Keratinocyte (primary cell): ENCODE measurements at regions not wholly inside any gene's neighbourhood (a gene's known extent, or its start where the extent isn't known, plus 50 kb on each side); places are given as distances from the start of the nearest gene placed in this dataset.

Experiments
- DNase-seq: peaks from one replicate; pipeline ENCODE4 v3.0.0-alpha.2; 2011; ENCODE audit warnings: low read depth, missing footprints, low spot score
- FAIRE-seq: peaks from 2 replicates; lab custom pipeline; 2011; peaks lifted over from hg19 to GRCh38; lab: Jason Lieb, UNC
- H2AFZ ChIP-seq: 2 replicates; pipeline ENCODE4 v1.6.0; 2012; ENCODE audit warnings: low read length, control low read depth, inconsistent platforms; ENCODE audit not compliant: control insufficient read depth
- H3K27ac ChIP-seq: 2 replicates; pipeline ENCODE4 v1.5.1; 2011; ENCODE audit warnings: low read length; ENCODE audit not compliant: control insufficient read depth, insufficient read depth
- H3K27me3 ChIP-seq: 3 replicates; pipeline ENCODE4 v1.6.0; 2011; ENCODE audit warnings: low read length; ENCODE audit not compliant: control insufficient read depth, insufficient read depth; ENCODE audit errors: extremely low read depth
- H3K36me3 ChIP-seq, 2 experiments: 2 replicates in 1 of 2; 3 replicates in 1 of 2; pipeline ENCODE4 v1.5.1; 2011; ENCODE audit warnings: low read length in 2 of 2, mild to moderate bottlenecking in 1 of 2; ENCODE audit not compliant: control insufficient read depth in 2 of 2, insufficient read depth in 2 of 2; ENCODE audit errors: extremely low read depth in 1 of 2
- H3K4me1 ChIP-seq: 3 replicates; pipeline ENCODE4 v1.5.1; 2011; ENCODE audit warnings: low read length; ENCODE audit not compliant: control insufficient read depth, insufficient read depth; ENCODE audit errors: extremely low read depth
- H3K4me2 ChIP-seq: 3 replicates; pipeline ENCODE4 v1.6.0; 2011; ENCODE audit warnings: low read depth, low read length; ENCODE audit not compliant: control insufficient read depth, insufficient read depth; ENCODE audit errors: extremely low read depth
- H3K4me3 ChIP-seq, 3 experiments: fragments of 200-600 bp in 1 of 3; sonication (generic) in 1 of 3; 2 replicates in 2 of 3; 3 replicates in 1 of 3; pipeline ENCODE4 v1.5.1; 2011 to 2016; ENCODE audit warnings: low read length in 3 of 3, mild to moderate bottlenecking in 3 of 3, control low read depth in 2 of 3, inconsistent platforms in 1 of 3, low read depth in 1 of 3, mixed read lengths in 1 of 3, mixed run types in 1 of 3, moderate library complexity in 1 of 3; ENCODE audit not compliant: control insufficient read depth in 2 of 3, insufficient read depth in 2 of 3; ENCODE audit errors: extremely low read depth in 1 of 3
- H3K79me2 ChIP-seq: 2 replicates; pipeline ENCODE4 v1.6.0; 2012; ENCODE audit warnings: low read length; ENCODE audit not compliant: control insufficient read depth, insufficient read depth
- H3K9ac ChIP-seq: 3 replicates; pipeline ENCODE4 v1.6.0; 2011; ENCODE audit warnings: low read length; ENCODE audit not compliant: control insufficient read depth, insufficient read depth; ENCODE audit errors: extremely low read depth
- H3K9me1 ChIP-seq: 3 replicates; pipeline ENCODE4 v1.6.0; 2011; ENCODE audit warnings: low read length; ENCODE audit not compliant: control insufficient read depth, insufficient read depth; ENCODE audit errors: extremely low read depth
- H3K9me3 ChIP-seq: 2 replicates; pipeline ENCODE4 v1.5.1; 2012; ENCODE audit warnings: low read depth, low read length; ENCODE audit not compliant: control insufficient read depth
- H4K20me1 ChIP-seq: 3 replicates; pipeline ENCODE4 v1.6.0; 2011; ENCODE audit warnings: low read length; ENCODE audit not compliant: control insufficient read depth, insufficient read depth; ENCODE audit errors: extremely low read depth
- CTCF ChIP-seq, 3 experiments: IDR thresholded peaks in 1 of 3; conservative IDR thresholded peaks in 1 of 3; optimal IDR thresholded peaks in 1 of 3; 2 replicates in 2 of 3; 3 replicates in 1 of 3; pipeline versions ENCODE3 to v1.5.1; 2011; ENCODE audit warnings: low read length in 3 of 3, mild to moderate bottlenecking in 3 of 3, moderate library complexity in 2 of 3, control low read depth in 1 of 3, inconsistent platforms in 1 of 3; ENCODE audit not compliant: insufficient read depth in 2 of 3; ENCODE audit errors: extremely low read depth in 1 of 3
- EZH2 ChIP-seq: IDR thresholded peaks from one replicate; pipeline ENCODE4 v1.6.1; 2012; ENCODE audit warnings: inconsistent platforms, mild to moderate bottlenecking, low read length, moderate library complexity
- dilution Hi-C: fragments of 300-500 bp; cut with MboI; formaldehyde crosslinking; loops from one replicate; pipeline ENCODE4 v1.7.0; 2020; ENCODE audit warnings: low sequenced_read_pairs; ENCODE audit not compliant: extremely low pct_ligation_motif_present

- FAIRE-seq: no peak
- Histone ChIP-seq H3K27ac (no peak overlapping the region), H3K4me1 (no peaks in the 10 kb centered on the region), H3K79me2 (no peaks in the 10 kb centered on the region), H2AFZ (no peak overlapping the region), H4K20me1 (no peaks in the 10 kb centered on the region), H3K4me3 (no peak overlapping the region), H3K9me1 (no peaks in the 10 kb centered on the region), H3K9me3 (no peaks in the 10 kb centered on the region), H3K9ac (no peak overlapping the region), H3K36me3 (no peaks in the 10 kb centered on the region), H3K27me3 (no peaks in the 10 kb centered on the region), H3K4me2 (no peak overlapping the region)
- TF ChIP-seq CTCF (optimal IDR thresholded peaks at IDR 0.05 in 1 of 3, IDR thresholded peaks at IDR 0.05 in 1 of 3, conservative IDR thresholded peaks at IDR 0.05 in 1 of 3; ENCODE audit: extremely low read depth in 1 of 3, insufficient read depth in 2 of 3, low read length in 3 of 3) (no peak), EZH2 (no peak)
- no peak for DNase-seq
- dilution Hi-C loops: no loop called here
These were observed 110.6 kb upstream of the FUT9 start for GRCh38 chr6:95905132-95905531.

DNA sequence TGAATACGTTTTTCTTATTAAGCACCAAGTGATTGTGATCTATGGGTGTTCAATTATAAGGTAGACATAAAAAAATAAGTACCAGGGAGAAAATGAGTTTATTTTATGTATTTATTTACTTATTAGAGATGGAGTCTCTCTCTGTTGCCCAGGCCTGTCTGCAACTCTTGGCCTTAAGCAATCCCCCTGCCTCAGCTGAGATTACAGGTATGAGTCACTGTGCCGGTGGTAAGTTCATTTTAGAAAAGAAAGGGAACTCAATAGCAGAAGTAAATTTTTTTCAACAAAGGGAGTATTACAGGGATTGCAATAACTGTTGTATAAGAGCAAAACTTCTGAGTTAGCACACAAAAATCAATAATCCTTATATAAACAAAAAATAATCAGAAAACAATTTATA is 98.7 kb upstream of the FUT9 start:
- no peak for TF ChIP-seq CTCF (optimal IDR thresholded peaks at IDR 0.05 in 1 of 3, IDR thresholded peaks at IDR 0.05 in 1 of 3, conservative IDR thresholded peaks at IDR 0.05 in 1 of 3; ENCODE audit: extremely low read depth in 1 of 3, insufficient read depth in 2 of 3, low read length in 3 of 3)
- no peak for TF ChIP-seq EZH2
- H3K9me3 ChIP-seq: no peaks in the 10 kb centered on the region
- H3K4me2 ChIP-seq: no peak overlapping the region
- no peak overlapping the region for H3K9ac ChIP-seq
- DNase-seq (no peak), FAIRE-seq (no peak)
- no peaks in the 10 kb centered on the region for H3K36me3 ChIP-seq
- dilution Hi-C loops: no loop called here
- no peaks in the 10 kb centered on the region for H3K4me1 ChIP-seq
- no peak overlapping the region for H3K4me3 ChIP-seq
- H4K20me1 ChIP-seq: no peaks in the 10 kb centered on the region
- no peaks in the 10 kb centered on the region for H3K27me3 ChIP-seq
- no peaks in the 10 kb centered on the region for H3K79me2 ChIP-seq
- H2AFZ ChIP-seq: no peak overlapping the region
- no peak overlapping the region for H3K27ac ChIP-seq
- H3K9me1 ChIP-seq: no peaks in the 10 kb centered on the region
